Esophagus muscularis mucosa (tissue), 4 donors: ENCODE measurements at regions not wholly inside any gene's neighbourhood (a gene's known extent, or its start where the extent isn't known, plus 50 kb on each side); places are given as distances from the start of the nearest gene placed in this dataset.

Experiments used
- EP300 ChIP-seq: sonication (generic); formaldehyde crosslinking; IDR thresholded peaks from one replicate; pipeline ENCODE4 v1.6.1; 2017; ENCODE audit warnings: antibody characterized with exemption
- POLR2A ChIP-seq: fragments of 450-650 bp; IDR thresholded peaks from one replicate; pipeline ENCODE4 v1.6.1; 2017; ENCODE audit warnings: antibody characterized with exemption, moderate library complexity, mild to moderate bottlenecking, low read depth
- POLR2AphosphoS5 ChIP-seq, 2 donors: sonication (generic); formaldehyde crosslinking; IDR thresholded peaks; one replicate each; pipeline ENCODE4 v1.6.1; 2017; ENCODE audit warnings: antibody characterized with exemption in 2 of 2
- TF ChIP-seq, protein P1 (sequence below), 3 experiments: fragments of 200-600 bp in 2 of 3; fragments of 450-650 bp in 1 of 3; sonication (generic) in 2 of 3; IDR thresholded peaks; one replicate each; pipeline ENCODE4 v1.5.1; 2017 to 2019; ENCODE audit warnings: antibody characterized with exemption in 3 of 3, mild to moderate bottlenecking in 2 of 3, moderate library complexity in 1 of 3

DNA sequence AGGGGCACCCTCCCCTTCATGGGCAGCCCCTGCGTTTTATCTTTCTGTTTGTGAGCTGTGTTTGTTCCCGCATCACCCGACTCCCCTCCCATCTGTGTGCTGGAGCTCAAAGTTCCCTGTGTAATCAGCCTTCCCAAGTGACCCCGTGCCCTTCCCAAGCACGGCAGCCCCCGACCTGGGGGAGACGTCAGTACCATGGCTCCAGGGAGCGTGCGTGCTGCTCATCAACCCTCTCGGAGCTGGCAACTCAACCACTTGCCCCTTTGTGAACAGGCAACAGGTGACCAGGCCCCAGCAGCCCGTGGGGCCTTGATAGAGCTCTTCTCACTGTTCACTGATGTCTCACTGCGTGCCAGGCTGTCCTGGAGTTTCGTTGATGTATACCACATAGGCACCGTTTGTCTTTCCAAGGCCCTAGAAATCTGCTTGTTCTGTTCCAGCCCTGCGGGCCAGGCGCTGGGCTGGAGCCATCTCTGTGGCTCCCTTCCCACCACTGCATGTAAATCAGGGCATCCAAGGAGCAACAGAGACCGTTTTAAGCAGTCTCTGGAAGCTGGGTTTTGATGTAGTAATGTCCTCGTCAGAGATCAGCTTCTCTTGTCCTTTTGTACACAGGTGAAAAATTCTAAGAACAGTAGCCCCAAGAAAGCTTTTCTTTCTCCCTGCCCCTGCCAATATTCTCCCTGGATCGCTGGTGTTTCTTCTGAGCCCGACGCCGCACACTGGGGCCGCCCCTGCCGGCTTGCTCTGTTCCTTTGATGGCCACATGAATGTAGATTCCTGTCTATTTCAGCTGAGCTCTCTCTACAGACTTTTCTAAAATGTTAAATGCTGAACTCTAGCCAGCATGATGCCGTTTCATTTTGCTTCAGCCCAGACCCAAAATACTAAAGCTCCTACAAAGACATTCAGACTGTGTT, 107.0 kb upstream of the PTPRM start:
- TF ChIP-seq POLR2A (no peak), POLR2AphosphoS5 (IDR thresholded peaks at IDR 0.05) (no peak), EP300 (no peak)
- TF ChIP-seq, protein P1, sequence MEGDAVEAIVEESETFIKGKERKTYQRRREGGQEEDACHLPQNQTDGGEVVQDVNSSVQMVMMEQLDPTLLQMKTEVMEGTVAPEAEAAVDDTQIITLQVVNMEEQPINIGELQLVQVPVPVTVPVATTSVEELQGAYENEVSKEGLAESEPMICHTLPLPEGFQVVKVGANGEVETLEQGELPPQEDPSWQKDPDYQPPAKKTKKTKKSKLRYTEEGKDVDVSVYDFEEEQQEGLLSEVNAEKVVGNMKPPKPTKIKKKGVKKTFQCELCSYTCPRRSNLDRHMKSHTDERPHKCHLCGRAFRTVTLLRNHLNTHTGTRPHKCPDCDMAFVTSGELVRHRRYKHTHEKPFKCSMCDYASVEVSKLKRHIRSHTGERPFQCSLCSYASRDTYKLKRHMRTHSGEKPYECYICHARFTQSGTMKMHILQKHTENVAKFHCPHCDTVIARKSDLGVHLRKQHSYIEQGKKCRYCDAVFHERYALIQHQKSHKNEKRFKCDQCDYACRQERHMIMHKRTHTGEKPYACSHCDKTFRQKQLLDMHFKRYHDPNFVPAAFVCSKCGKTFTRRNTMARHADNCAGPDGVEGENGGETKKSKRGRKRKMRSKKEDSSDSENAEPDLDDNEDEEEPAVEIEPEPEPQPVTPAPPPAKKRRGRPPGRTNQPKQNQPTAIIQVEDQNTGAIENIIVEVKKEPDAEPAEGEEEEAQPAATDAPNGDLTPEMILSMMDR (IDR thresholded peaks at IDR 0.05): no peak
